Pulmonary artery endothelial cell (primary cell): ENCODE measurements at regions not wholly inside any gene's neighbourhood (a gene's known extent, or its start where the extent isn't known, plus 50 kb on each side); places are given as distances from the start of the nearest gene placed in this dataset.
A peak's percentile ranks its signal among the peaks of the same experiment; 100 is the strongest.
"Not testable (repeated sequence)": the region's sequence is repeated elsewhere in the genome, so short reads cannot be mapped to it uniquely, and the experiment has no call there.

Experiments used
- DNase-seq: peaks from one replicate; pipeline ENCODE4 v3.0.0-alpha.2; 2011; ENCODE audit warnings: low read depth, low spot score

DNA sequence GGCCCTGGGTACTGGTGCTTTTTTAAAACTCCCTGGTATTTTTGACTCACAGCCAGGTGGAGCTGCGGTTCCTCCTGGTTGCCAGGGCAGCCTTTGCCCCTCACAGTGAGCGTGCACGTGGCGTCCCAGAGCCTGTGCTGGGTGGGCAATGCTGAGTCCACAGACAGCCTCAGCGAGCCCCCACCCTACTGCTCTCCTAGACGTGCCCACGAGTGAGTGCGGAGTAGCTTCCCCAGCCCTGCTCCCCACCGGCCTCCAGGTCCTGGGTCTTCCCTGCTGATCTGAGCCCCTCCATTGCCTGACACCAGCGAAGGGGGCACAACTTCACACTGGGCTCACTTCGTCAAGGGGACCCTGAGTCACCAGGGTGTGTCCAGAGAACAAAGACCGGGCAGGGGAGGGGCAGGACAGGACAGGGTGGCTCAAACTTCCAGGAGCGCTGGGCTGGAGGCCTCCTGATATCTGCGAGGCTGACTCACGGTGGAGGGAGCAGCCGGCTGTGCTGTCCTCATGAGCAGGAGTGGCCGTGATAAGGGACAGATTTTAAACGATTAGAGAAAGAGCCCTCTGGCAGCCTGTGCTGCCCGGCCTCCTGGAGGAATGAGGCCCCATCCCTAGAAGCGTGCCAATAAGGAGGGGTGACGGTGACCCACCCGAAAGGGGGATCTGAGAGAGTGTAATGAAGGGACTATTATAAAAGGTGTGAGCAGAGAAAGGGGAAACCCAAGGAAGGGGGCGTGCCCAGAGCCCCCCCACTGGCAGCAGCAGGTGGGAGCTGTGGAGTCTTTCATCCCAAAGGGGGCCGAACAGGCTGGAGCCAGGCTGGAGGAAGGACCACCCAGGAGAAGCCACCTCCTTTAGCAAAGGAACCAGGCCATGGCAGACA is 129.3 kb upstream of the FGF3 start:
- DNase-seq: no peak

DNA sequence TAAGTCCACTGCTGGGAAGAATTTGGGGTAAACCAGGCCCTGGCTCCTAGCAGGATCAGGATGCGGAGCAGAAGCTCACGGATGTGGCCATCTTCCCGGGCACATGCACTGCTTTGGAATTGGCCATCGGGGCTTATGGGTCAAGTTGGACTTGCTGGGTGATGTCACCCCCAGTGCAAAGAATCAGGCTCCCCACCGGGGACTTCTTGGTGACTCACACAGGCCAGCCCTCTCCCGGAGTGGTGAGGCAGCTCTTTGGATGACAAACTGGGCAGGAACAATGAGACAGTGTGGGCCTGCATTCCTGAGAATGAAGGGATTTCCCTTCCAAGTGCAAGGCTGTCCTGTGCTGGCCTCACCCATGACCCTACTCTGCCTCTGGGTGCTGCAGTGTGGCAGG is 128.8 kb upstream of the ANO1 start:
- DNase-seq: peak; percentile 64

DNA sequence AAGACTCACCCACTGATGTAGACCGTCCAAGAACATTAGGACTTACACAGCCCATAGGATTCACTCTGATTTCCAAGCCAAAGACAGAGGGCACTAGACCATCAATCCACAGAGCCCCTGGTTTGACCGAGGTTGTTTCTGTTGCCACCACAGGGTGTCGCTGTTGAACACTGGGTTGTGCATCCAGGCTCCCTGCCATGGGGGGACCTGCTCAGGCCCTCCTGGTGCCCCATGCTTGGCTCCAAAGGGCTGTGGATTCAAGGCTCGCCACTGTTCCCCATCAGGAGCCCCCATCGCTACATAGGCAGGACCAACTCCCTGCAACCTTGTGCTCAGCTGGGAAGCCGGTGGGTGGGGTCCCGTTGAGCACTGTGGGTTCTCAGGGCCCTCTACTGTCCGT is 128.0 kb upstream of the ANO1 start:
- DNase-seq: no peak

DNA sequence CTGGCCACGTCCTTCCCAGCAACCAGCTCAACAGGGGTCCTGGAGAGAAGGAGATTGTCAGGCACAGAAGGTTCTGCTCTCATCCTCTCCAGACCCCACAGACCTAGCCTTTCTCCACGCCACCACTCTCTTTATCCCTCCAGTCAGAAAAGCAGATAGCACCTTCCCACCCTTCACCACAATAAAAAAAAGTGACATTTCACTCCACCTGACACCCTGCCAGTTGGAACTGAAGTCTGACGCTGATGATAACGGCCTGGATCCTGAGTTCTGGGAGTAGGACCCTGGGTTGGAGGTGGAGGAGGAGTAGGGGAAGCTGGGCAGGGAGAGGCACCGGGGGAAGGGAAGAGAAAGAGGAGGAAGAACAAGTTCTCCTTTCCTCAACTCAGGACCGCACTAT is 127.5 kb upstream of the ANO1 start:
- DNase-seq: no peak

DNA sequence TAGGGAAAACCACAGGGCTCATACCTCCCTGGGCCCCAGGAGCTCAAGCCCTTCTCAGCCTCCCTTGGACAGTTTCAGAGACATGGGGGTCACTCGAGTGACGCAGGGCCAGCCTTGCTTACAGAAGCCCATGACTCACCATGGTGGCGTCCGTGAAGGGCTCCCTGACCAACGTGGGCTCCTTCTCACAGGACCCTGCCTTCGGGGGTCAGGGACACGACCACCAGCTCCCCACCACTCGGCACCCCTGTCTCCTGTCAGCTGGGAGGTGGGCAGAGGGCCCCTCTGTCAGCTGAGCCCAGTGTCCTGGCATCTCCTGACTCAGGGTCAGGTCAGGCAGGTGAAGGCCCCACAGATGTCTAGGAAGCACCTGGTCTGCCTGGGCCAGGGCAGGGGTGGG is 126.3 kb upstream of the ANO1 start:
- no peak for DNase-seq

DNA sequence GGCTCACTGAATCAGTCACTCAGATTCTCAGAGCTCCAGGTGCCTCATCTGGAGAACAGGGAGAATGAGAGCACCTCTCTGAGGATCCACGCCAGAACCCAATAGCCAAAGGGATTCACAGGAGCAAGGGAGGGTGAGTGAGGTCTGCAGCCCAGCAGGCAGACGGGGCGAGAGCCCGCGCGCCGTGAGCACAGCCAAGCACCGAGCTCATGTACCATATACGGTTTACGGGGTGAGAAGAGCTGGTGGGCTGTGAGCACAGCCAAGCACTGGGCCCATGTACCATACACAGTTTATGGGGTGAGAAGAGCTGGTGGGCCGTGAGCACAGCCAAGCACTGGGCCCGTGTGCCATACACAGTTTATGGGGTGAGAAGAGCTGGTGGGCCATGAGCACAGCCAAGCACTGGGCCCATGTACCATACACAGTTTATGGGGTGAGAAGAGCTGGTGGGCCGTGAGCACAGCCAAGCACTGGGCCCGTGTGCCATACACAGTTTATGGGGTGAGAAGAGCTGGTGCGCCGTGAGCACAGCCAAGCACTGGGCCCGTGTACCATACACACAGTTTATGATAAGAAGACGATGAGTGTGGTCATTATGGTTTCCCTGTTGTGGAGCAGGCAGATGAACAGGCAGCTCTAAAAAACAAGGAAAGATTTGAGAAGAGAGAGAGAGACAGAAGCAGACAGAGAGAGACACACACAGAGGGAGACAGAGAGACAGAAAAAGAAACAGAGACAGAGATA is 125.7 kb upstream of the ANO1 start:
- DNase-seq: not testable (repeated sequence)

DNA sequence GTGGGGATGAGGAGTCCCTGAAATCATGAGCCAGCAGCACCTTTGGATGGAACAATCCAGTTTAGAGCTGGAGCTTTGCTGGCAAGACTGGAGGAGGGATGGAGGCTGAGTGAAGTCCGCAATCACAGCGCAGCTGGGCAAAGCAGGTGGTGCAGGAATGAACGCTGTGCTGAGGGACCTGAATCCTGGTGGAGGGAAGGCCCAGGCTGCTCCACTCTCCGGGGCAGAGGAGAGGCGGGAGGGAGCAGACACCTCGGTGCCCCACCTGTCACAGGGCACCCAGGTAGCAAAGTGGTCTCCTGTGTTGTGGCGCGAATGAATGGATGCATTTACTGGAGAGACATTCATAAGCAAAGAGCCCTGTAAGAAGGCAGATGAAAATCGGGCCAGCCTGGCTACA is 124.8 kb upstream of the ANO1 start:
- no peak for DNase-seq

DNA sequence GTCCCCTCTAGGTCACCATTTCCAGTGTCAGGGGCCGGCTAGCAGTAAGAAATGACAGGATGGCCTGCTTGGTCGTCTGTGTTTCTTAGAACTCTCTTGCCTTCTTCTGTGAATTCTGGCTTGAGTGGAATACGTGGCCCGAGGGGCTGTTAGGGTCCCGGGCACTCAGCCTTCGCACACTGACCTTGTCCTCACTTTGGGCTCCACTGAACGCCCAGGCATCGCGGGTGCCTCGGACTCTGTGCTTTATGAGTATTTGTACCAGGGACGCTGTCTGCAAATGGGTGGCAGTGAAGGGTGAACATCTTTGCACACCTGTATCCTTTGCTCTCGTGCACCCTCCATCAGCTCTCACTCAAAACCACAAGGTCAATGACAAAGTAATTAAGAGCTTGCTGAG is 123.4 kb upstream of the ANO1 start:
- no peak for DNase-seq

DNA sequence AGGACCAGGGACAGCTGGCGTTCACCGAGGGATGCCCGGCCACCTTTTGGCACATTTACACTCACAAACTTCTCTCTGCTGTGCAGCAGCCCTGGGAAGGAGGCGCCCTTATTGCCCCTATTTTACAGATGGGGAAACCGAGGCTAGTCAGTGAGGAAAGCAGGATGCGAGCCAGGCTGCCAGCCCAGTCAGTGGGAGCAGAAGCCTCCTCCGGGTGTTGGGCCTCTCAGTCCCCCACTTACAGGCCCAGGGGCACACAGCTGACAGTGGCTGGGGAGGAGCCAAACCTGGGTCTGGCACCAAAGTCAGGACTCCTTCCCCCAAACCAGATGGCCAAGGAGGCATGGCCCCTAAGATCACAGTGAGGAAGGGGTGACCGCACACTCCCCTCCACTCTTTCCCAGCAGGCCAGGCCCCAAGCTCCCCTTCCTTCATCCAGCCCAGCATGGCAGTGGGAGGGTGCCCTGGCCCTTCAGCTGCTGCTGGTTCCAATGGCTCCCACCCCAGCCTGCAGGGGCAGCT is 121.4 kb upstream of the ANO1 start:
- DNase-seq: no peak

DNA sequence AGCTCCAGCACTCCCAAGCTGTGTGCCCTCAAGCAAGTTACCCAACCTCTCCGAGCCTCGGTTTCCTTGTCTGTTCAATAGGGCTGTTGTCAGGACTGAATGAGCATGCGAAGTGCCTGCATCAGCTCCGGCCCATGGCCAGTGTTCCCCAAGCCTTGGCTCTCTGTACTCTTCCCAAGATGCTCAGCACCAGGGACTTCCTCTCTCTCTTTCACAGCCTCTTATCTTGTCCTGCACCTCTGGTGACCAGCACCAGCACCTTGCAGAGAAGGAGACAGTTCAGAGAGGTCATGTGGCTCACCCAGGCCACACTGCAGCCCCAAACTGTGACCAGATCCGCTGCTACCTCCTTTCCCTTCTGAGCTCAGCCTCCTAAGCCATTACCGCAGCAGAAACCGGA is 120.3 kb upstream of the ANO1 start:
- no peak for DNase-seq

DNA sequence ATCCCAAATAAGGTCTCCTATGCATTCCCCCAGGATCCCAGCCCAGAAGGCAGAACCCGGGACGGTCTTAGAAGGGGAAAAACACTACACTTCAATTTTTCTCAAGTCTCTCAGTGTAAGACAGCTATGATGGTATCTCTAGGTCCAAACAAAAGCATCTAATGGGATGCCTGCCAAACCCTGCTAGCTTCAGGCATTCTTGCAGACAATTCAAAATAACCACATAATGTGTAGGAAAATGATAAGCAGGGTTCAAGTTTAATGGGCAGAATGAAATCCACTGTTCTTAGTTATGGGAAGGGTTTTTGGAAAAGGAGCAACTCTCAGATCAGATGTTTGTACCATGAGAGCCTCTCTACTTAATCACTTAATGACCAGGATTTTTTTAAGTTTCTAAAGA is 119.8 kb upstream of the ANO1 start:
- DNase-seq: no peak

DNA sequence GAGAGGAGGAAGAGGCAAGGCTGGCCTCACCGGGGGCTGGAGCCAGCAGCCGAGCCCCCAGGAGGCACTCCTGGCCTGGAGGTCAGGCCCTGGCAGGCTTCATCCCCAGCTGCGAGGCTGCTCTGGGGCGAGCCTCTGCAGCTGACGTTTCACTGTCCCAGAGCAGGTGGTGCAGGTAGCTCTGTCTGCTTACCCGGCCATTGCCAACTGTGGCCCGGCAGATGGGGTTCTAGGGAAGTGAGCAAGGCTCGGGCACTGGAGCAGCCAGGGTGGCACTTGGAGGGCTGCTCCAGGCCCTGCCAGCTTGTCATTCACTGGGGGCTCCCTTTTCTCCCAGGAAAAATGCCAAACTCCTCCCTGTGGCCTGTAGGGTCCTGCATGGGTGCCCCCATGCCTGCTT is 118.7 kb upstream of the ANO1 start:
- DNase-seq: no peak

DNA sequence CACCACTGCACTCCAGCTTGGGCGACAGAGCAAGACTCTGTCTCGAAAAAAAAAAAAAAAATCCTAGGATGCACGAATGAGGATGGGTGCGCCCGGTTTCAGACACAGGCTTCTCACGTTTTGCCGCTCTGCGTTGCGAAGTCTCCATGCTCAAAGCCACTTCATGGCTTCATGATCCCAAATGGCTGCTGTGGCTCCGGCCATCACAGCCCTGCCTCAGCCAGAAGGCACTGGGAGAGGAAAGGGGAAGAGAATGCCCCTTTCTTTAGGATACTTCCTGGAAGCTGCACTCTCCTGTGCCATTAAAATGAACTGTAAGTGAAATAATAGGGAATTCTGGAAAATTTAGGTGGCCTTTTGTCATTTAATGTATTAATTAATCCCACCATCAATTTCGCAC is 116.4 kb upstream of the ANO1 start:
- DNase-seq: no peak

DNA sequence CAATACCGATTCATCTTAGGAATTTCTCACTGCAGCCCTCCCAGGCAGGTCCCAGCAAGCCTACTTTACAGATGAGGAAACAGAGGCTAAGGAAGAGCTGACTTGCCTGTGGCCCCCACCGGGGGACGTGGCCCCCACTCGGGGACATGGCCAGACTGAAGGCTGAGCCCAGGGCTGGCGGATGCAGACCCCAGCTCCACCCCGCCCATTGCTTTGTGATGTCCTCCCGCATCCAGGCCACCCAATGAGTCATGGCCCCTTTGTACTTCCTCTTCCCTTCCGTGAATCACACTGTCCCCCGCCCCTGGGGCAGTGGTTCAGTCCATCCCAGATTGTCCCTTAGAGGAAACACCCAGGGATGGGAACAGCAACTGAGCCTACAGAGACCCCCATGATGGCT is 116.0 kb upstream of the ANO1 start:
- no peak for DNase-seq

DNA sequence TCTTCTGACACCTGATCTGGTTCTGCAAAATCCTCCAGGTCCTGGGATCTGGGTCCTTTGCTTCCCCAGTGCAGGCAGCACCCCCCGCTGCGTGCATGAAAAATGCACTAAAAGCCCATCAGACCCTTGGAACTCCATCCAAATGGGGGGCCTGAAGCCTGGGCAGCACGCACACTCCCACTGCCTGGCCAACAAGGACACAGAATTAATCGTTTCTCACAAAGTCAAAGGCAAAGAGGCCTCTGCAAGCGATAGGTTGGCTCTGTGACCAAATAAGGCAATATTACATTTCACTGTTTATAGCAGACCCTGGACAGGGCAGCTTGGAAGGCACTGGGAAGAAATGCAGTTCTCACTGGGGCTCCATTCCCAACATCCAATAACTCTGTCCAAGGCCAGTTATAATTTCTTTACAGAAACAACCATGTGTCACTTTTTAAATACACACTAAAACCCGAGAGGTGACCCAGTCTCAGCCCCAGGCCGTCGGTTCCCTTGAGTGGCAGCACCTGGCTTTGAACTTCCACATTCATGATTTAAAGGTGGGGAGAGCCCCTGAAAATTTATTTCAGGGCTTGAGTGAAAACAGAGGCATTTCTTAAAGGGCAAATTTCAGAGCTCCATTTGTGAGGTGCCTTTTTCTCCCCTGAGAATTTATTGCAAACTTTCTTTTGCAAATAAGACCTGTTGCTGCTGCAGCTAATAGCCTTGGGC is 114.4 kb upstream of the ANO1 start:
- DNase-seq: no peak

DNA sequence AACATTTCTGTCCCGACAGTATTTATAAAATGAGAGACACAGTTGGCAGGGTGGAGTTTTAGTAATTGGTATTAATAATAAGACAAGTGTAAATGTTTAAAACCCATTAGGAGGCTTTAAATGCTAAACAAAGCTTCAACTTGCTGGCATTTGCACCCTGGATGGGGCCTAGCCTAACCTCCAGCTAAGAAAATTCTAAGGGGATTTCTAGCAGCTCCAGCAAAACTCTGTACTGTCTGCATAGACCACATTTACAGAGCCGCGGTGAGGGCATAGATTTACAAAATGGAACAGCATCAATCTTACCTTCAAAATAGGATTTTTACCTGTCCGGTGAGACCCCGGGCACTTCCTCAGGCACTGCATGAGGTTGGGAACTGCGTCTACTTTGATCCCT is 113.9 kb upstream of the ANO1 start:
- no peak for DNase-seq

DNA sequence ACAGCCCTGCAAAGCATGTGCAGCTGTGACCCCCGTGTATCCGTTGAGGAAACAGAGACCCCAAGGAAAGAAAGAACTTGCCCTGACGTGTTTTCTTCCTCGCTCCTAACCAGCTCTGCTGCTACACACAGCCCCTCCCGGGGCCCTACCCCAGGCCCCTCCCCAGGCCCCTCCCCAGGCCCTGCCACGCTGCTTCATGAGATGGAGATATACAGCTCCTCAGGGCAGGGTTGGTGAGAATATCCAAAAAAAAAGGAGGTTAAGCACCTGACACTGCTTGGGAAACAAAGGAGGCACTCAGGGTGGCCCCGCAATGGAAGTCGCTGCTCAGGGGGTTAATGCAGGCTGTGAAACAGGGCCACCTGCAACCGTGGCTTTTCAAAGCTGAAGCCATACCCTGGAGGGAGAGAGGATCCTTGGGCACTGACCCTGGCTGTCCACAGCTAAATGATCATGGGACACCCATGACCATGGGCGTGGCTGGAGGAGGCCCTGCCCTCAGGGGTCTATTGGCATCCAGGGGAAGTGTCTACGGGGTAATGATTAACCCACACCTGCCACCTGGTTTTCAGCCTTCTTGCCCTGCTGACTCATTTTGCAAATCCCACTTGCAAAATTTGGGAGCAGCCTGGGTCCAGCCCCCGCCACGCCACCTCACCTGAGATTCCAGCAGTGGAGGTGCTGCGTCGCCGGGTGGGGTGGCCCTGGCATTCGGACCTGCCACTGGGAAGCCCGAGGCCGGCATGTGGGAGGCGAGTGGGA is 112.1 kb upstream of the ANO1 start:
- no peak for DNase-seq

DNA sequence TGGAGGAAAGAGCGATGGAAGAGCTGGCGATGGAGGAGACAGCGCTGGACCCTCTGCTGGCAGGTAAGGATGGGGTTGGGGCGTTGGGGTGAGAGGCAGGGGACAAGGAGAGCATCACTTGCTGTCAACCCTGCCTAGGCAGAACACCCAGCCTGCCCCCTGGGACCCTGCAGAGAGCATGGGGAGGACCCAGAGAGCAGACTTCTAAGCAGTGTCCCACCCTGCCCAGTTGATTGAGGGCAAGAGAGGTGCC is 111.6 kb upstream of the ANO1 start:
- DNase-seq: no peak

DNA sequence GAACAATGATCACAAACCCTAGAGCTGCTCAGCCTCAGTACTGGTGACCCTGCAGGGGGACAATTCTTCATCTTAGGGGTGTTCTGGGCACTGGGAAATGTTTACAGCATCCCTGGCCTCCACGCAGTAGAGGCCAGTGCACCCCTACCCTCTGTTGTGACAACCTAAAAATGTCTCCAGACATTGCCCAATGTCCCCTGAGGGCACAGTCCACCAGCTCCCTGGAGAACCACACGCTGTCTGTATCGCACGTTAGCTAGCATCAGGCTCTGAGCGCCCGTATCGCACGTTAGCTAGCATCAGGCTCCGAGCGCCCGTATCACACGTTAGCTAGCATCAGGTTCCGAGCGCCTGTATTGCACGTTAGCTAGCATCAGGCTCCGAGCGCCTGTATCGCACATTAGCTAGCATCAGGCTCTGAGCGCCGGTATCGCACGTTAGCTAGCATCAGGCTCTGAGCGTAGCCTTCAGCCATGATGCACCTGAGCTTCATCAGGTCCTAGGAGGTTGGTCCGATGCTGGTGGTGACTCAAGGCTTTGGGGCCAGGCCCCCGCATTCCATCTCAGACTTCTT is 111.1 kb upstream of the ANO1 start:
- DNase-seq: no peak

DNA sequence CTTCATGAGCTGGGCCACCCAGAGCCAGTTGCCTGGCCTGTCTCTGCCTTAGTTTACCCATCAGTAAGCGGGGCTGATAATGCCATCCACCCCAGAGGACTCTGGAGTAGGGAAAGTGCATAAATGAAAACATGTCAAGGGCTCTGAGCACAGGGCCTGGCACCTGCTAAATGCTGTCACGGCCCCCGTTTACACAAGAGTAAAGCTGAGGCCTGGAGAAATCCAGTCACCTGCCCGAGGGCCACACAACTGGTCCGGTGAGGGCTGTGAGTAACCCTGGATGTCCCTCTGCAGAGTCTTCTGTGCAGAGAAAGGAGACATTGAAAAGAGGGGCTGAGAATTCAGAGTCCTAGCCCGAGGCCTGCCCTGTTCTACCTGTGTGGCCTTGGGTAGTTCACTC is 110.6 kb upstream of the ANO1 start:
- no peak for DNase-seq
